ENCODE measurements at regions not wholly inside any gene's neighbourhood (a gene's known extent, or its start where the extent isn't known, plus 50 kb on each side); places are given as distances from the start of the nearest gene placed in this dataset.
A peak's percentile ranks its signal among the peaks of the same experiment; 100 is the strongest.

- H3K4me3 ChIP-seq (ENCODE audit: low read depth, low read length): no peak overlapping the region
- DNase-seq (ENCODE audit: low read depth): no peak
- TF ChIP-seq, protein P1, sequence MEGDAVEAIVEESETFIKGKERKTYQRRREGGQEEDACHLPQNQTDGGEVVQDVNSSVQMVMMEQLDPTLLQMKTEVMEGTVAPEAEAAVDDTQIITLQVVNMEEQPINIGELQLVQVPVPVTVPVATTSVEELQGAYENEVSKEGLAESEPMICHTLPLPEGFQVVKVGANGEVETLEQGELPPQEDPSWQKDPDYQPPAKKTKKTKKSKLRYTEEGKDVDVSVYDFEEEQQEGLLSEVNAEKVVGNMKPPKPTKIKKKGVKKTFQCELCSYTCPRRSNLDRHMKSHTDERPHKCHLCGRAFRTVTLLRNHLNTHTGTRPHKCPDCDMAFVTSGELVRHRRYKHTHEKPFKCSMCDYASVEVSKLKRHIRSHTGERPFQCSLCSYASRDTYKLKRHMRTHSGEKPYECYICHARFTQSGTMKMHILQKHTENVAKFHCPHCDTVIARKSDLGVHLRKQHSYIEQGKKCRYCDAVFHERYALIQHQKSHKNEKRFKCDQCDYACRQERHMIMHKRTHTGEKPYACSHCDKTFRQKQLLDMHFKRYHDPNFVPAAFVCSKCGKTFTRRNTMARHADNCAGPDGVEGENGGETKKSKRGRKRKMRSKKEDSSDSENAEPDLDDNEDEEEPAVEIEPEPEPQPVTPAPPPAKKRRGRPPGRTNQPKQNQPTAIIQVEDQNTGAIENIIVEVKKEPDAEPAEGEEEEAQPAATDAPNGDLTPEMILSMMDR (IDR thresholded peaks at IDR 0.05; ENCODE audit: insufficient read depth, low read depth, low read length): no peak
These were observed 139.4 kb downstream of the CYRIA start for GRCh38 chr2:16526193-16526592.

DNA sequence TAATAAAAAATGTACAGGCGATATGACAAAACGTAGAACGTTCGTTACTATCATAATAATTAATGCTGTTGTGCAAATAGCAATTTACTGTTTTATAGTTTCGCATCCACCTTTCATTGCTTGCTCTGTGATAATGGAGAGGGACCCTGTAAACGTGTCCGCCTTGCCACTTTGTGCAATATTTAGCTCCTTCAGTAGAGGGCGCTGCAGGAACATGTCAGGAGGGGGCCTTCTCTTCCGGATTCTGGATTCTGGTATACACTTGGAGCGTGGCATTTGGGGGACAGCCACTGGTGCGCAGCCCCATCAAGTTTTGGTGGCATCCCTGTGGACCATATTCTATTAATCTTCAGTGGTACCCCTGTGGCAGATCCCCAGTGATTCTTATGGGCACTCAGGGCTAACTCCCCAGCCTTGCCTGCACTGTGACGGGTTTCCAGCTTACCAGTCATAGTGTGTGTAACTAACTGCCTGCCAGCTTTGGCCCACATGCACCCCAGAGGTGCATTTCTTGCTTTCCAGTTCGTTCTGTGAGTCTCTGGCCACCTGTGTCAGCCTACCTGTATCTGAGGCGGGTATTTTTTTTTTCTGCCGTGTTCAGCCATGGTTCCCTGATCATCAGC lies 140.3 kb downstream of the CYRIA start:
- peak; percentile 6 for DNase-seq (ENCODE audit: low read depth)
- TF ChIP-seq, protein P1 (IDR thresholded peaks at IDR 0.05; ENCODE audit: insufficient read depth, low read depth, low read length): peak; percentile 48
- no peak overlapping the region for H3K4me3 ChIP-seq (ENCODE audit: low read depth, low read length)

DNA sequence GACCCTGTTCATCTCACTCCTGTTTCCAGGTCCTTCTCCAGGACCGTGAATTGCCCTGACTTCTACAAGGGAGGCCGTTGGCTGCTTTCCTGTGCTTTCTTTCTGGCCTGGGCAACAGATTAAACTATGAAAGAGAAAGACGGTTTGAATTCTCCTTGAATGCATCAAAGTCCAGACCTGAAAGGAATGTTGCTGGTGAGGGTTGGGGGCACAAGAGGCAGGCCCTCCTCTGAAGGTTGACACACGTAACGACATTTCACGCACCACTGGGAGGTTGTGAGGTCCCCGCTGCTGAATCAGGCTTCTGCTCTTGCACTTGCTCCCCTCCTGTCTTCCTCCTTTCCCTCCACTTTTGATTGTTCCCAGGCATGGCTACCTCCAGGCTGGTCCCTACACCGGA lies 141.9 kb downstream of the CYRIA start:
- H3K4me3 ChIP-seq (ENCODE audit: low read depth, low read length): no peak overlapping the region
- TF ChIP-seq, protein P1 (IDR thresholded peaks at IDR 0.05; ENCODE audit: insufficient read depth, low read depth, low read length): no peak
- DNase-seq (ENCODE audit: low read depth): no peak

DNA sequence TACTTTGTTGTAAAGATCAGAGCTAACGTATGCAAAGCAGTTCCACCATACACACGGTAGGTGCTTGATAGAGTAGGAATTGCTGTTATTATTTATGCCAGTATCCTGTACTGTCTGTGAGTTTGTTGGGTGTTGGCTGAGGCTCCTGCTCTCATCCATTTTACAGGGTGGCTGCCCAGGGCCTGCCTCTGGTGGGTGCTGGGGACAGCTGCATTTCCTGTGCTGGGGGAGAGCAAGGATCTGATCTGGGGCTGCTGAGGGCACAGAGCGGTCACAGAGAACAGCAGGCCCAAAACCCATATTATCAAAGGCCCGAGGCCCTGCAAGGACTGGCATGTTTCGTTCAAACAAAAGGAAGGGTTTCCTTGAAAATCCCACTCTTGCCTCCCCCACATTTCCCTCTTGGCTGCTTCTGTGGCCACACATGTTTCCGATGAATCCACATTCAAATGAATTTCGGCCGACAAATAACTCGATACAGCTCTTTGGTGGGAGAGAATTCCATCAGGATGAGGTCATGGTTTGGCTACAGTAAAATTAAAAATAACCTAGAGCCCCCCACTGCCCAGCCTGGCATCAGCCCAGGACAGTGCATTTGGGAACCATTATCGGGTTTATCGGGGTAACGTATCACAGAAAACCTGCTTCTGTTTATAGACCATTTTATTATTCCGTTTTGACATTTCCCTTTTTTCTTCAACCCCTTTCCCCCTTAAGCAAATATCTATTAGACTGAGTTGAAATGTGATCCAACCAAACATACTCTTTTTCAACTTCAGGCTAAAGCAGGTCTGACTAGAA lies 143.4 kb downstream of the CYRIA start:
- no peak for DNase-seq (ENCODE audit: low read depth)
- H3K4me3 ChIP-seq (ENCODE audit: low read depth, low read length): no peak overlapping the region
- TF ChIP-seq, protein P1 (IDR thresholded peaks at IDR 0.05; ENCODE audit: insufficient read depth, low read depth, low read length): no peak

- DNase-seq (ENCODE audit: low read depth): no peak
- TF ChIP-seq, protein P1 (IDR thresholded peaks at IDR 0.05; ENCODE audit: insufficient read depth, low read depth, low read length): no peak
- no peak overlapping the region for H3K4me3 ChIP-seq (ENCODE audit: low read depth, low read length)
These were observed 144.7 kb downstream of the CYRIA start for GRCh38 chr2:16520891-16521290.

- no peak overlapping the region for H3K4me3 ChIP-seq (ENCODE audit: low read depth, low read length)
- no peak for DNase-seq (ENCODE audit: low read depth)
- TF ChIP-seq, protein P1 (IDR thresholded peaks at IDR 0.05; ENCODE audit: insufficient read depth, low read depth, low read length): no peak
These were observed 149.9 kb downstream of the CYRIA start for GRCh38 chr2:16515696-16516095.
